ENCODE measurements at regions not wholly inside any gene's neighbourhood (a gene's known extent, or its start where the extent isn't known, plus 50 kb on each side); places are given as distances from the start of the nearest gene placed in this dataset.

- no peak for DNase-seq
Measured at GRCh38 chr11:81496601-81497000, 1237.1 kb downstream of the FAM181B start.

- DNase-seq = no peak
Measured at GRCh38 chr11:81495699-81496292, 1237.9 kb downstream of the FAM181B start.

GRCh38 chr11:81494431-81494830, 1239.2 kb downstream of the FAM181B start:
- DNase-seq = no peak

GRCh38 chr11:81492923-81493445, 1240.7 kb downstream of the FAM181B start:
- no peak for DNase-seq

GRCh38 chr11:81487109-81487508, 1246.6 kb downstream of the FAM181B start:
- DNase-seq = no peak

GRCh38 chr11:81484196-81484595, 1249.5 kb downstream of the FAM181B start:
- DNase-seq = no peak

GRCh38 chr11:81477277-81477676, 1256.4 kb downstream of the FAM181B start:
- no peak for DNase-seq

- no peak for DNase-seq
Measured at GRCh38 chr11:81476345-81476744, 1257.3 kb downstream of the FAM181B start.

- DNase-seq = no peak
Measured at GRCh38 chr11:81472646-81473045, 1261.0 kb downstream of the FAM181B start.

- peak; percentile 11 for DNase-seq
Measured at GRCh38 chr11:81470446-81470845, 1263.2 kb downstream of the FAM181B start.

GRCh38 chr11:81459766-81460306, 1273.8 kb downstream of the FAM181B start:
- no peak for DNase-seq

GRCh38 chr11:81449588-81450156, 1284.0 kb downstream of the FAM181B start:
- no peak for DNase-seq

- no peak for DNase-seq
Measured at GRCh38 chr11:81444297-81444696, 1289.4 kb downstream of the FAM181B start.

- DNase-seq = no peak
Measured at GRCh38 chr11:81432333-81432732, 1301.3 kb downstream of the FAM181B start.

- no peak for DNase-seq
Measured at GRCh38 chr11:81424822-81425221, 1308.8 kb downstream of the FAM181B start.

- no peak for DNase-seq
Measured at GRCh38 chr11:81422402-81422801, 1311.3 kb downstream of the FAM181B start.

GRCh38 chr11:81421251-81421860, 1312.3 kb downstream of the FAM181B start:
- no peak for DNase-seq

- DNase-seq = no peak
Measured at GRCh38 chr11:81420668-81421250, 1312.9 kb downstream of the FAM181B start.

GRCh38 chr11:81397316-81397715, 1336.3 kb downstream of the FAM181B start:
- no peak for DNase-seq

- DNase-seq = no peak
Measured at GRCh38 chr11:81394311-81394710, 1339.4 kb downstream of the FAM181B start.

GRCh38 chr11:81388326-81388725, 1345.3 kb downstream of the FAM181B start:
- no peak for DNase-seq

GRCh38 chr11:81380395-81380794, 1353.3 kb downstream of the FAM181B start:
- no peak for DNase-seq

- no peak for DNase-seq
Measured at GRCh38 chr11:81377418-81377817, 1356.2 kb downstream of the FAM181B start.

GRCh38 chr11:81373986-81374385, 1359.7 kb downstream of the FAM181B start:
- DNase-seq = no peak

Measured in NCI-H510A treated with DMSO at 0.1 percent for 48 hours (cell line).